GM06990 (cell line): ENCODE measurements at regions not wholly inside any gene's neighbourhood (a gene's known extent, or its start where the extent isn't known, plus 50 kb on each side); places are given as distances from the start of the nearest gene placed in this dataset.
"Not testable (repeated sequence)": the region's sequence is repeated elsewhere in the genome, so short reads cannot be mapped to it uniquely, and the experiment has no call there.

Experiments
- DNase-seq: peaks from one replicate; pipeline ENCODE4 v3.0.0-alpha.2; 2011; ENCODE audit not compliant: insufficient read length; ENCODE audit errors: extremely low read depth
- H3K27me3 ChIP-seq: replicated peaks from 2 replicates; pipeline ENCODE4 v1.6.0; 2011; ENCODE audit warnings: low read length; ENCODE audit not compliant: control insufficient read depth, insufficient read depth
- H3K36me3 ChIP-seq: 2 replicates; pipeline ENCODE4 v1.5.1; 2011; ENCODE audit warnings: low read length; ENCODE audit not compliant: control insufficient read depth, insufficient read depth
- H3K4me3 ChIP-seq: replicated peaks from 2 replicates; pipeline ENCODE4 v1.5.1; 2011; ENCODE audit warnings: low read depth, mild to moderate bottlenecking, control low read depth, low read length
- CTCF ChIP-seq: IDR thresholded peaks from 2 replicates; pipeline ENCODE4 v1.5.1; 2011; ENCODE audit warnings: low read length, control low read depth, mild to moderate bottlenecking, inconsistent platforms; ENCODE audit not compliant: insufficient read depth, poor library complexity, severe bottlenecking

- no peak for TF ChIP-seq CTCF
- no peak for DNase-seq
- H3K36me3 ChIP-seq: no peaks in the 10 kb centered on the region
- H3K4me3 ChIP-seq: no peak overlapping the region
- H3K27me3 ChIP-seq: no peaks in the 10 kb centered on the region; the same call in 1 of the 2 replicates
Observed at GRCh38 chr13:40352380-40352778, 314.1 kb downstream of the FOXO1 start.

- Histone ChIP-seq H3K27me3 (no peaks in the 10 kb centered on the region; the same call in 1 of the 2 replicates), H3K4me3 (no peak overlapping the region), H3K36me3 (no peaks in the 10 kb centered on the region)
- TF ChIP-seq CTCF: no peak
- DNase-seq: no peak
Observed at GRCh38 chr13:40352802-40353562, 313.5 kb downstream of the FOXO1 start.

- no peaks in the 10 kb centered on the region for H3K36me3 ChIP-seq
- no peak overlapping the region for H3K4me3 ChIP-seq
- TF ChIP-seq CTCF: no peak
Observed at GRCh38 chr13:40355126-40355724, 311.2 kb downstream of the FOXO1 start.

GRCh38 chr13:40356011-40356410 is 310.4 kb downstream of the FOXO1 start:
- H3K4me3 ChIP-seq: no peak overlapping the region
- no peak for TF ChIP-seq CTCF

More at GRCh38 chr13:40355126-40355724, 311.2 kb downstream of the FOXO1 start:
- DNase-seq: no peak
- H3K27me3 ChIP-seq: no peaks in the 10 kb centered on the region; the same call in 1 of the 2 replicates

GRCh38 chr13:40356458-40356857 is 310.0 kb downstream of the FOXO1 start:
- H3K27me3 ChIP-seq, DNase-seq, H3K36me3 ChIP-seq, H3K4me3 ChIP-seq: not testable (repeated sequence)

More at GRCh38 chr13:40356011-40356410, 310.4 kb downstream of the FOXO1 start:
- Histone ChIP-seq H3K36me3 (no peaks in the 10 kb centered on the region), H3K27me3 (no peaks in the 10 kb centered on the region; the same call in 1 of the 2 replicates)
- DNase-seq: no peak

GRCh38 chr13:40362502-40362901 is 303.9 kb downstream of the FOXO1 start:
- no peak overlapping the region for H3K4me3 ChIP-seq
- H3K27me3 ChIP-seq: no peaks in the 10 kb centered on the region
- no peaks in the 10 kb centered on the region for H3K36me3 ChIP-seq
- no peak for DNase-seq
- TF ChIP-seq CTCF: no peak
